ENCODE measurements at regions not wholly inside any gene's neighbourhood (a gene's known extent, or its start where the extent isn't known, plus 50 kb on each side); places are given as distances from the start of the nearest gene placed in this dataset.
"Not testable (repeated sequence)": the region's sequence is repeated elsewhere in the genome, so short reads cannot be mapped to it uniquely, and the experiment has no call there.

GRCh38 chr6:85126485-85127167, 323.3 kb upstream of the NT5E start:
- no peak for DNase-seq

DNA sequence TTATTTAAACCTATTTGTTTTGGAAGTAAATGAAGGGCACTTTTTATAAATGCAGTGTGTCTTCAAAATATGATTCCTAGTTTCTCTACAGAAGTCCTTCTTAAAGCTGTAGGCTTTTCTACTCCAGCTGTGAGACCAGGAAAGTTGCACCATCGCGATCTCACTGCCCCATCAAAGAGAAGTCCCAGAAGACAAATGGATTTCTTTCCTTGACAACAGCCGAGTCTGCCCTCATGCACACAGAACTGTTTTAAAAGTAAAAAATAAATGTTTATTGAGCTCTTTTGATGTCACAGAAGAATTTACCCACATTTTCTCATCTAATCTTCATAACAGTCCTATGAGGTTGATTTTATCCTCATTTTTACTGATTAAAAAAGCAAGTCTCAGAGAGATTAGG, 324.4 kb upstream of the NT5E start:
- DNase-seq: no peak

DNA sequence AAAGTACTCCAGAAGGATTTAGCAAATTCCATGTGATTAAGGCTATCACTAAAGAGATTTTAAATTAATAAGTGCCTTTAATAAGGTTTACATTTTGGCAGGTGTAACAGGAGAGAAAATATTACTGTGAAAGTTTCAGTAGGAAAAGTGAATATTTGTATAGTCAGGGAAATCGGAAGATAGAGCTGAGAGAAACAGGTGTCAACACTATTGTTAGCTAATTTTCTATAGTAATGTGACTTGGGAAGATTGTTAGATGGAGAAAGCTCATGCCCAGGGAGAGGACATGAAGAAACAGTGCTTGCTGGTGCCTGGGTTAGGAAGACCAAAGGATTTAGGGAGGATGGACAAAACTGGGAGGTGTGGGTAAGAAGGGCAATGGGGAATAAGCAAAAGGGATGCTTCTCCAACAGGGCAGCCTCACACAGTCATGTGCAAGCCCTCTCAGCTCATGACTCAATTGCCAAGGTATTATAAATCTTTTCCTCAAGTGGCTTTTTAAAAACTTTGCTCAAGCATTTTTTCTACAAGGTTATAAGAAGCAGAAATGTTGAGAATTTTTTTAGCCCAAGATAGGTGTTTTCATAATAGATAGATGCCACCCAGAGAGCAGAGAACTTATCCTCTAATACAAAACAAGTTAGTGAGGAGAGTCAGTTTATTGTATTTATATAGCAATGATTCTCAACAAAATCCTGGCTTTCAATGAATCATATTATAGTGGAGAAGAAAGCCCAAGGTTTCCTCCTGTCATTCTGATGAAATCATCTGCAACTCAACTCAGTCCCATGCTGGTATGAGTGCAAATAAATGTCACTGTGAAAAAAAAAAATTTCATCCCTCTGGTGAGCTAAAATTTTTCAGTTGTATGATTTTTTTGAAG, 325.2 kb upstream of the NT5E start:
- DNase-seq: no peak

DNA sequence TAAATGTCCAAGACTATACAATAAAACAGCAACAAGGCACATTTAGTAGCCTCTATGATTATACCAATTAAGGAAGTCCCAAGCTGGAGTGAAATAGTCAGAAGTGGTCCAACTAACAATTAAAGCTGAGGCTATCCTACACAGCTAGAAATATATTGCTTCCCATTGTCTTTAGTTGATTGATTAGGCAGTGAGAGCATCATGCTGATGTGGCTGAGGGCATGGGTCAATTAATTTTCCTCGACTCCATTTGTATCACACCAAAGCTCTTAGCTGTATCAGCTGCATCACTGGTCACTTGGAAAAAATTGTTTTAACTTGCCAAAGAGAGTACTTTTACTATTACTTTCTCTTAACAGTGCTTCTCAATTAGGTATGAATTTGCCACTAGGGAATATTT, 328.7 kb upstream of the NT5E start:
- no peak for DNase-seq

GRCh38 chr6:85118652-85119235, 331.1 kb upstream of the NT5E start:
- no peak for DNase-seq

- no peak for DNase-seq
Measured at GRCh38 chr6:85118233-85118632, 331.6 kb upstream of the NT5E start.

DNA sequence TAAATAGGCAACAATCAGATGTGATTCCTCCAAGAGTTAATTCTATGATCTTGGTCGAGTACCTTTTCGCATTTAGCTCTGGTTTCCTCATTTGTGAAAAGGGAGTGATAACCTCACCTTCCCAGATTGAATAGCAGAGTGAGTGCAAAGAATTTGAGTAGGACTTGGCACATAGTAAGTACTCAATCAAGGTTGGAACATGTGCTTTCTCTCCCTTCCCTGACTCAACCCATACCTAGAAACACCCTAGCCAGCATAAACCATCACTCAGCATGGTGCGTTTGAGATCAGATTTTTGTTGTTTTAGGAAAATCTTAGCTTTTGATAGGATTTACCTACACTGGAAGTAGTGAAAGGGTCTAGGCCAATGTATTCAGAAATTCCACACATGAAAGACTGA, 333.4 kb upstream of the NT5E start:
- no peak for DNase-seq

DNA sequence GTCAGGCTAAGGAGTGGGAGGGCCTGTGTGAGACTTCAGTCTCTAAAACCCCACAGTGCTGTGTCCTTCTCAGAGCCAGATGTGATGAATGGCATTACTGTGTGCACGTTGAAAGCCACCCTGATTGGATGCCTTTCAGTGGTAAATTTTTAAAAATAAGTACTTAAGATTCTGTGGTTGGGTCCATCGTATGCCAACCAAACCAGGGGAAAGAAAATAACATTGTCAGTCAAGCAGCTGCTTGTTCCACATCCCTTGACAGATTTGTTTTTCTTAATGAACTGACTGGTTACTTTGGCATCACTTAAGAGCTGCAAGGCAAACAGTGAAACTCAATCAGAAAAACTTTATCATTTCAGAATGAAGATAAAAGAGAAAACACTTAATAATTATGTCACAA, 334.0 kb upstream of the NT5E start:
- DNase-seq: no peak

GRCh38 chr6:85115376-85115775, 334.5 kb upstream of the NT5E start:
- DNase-seq: no peak

DNA sequence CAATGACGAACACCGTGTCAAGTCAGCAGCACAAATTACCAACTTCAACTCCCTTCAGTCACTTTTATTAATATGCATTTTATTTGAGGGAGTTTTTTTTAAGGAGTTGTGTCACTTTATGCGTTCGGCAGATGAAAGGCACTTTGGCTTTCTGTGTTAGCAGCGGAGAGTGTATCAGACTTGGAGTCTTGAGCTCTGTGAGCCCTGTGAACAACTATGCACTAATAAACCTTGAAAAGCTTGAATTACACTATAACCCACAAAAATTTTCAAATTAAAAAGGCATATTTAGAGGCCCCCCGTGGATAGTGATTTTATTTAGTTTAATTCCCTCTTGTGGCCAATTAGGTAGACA, 335.3 kb upstream of the NT5E start:
- DNase-seq: no peak

GRCh38 chr6:85113934-85114580, 335.8 kb upstream of the NT5E start:
- no peak for DNase-seq

GRCh38 chr6:85112540-85112939, 337.3 kb upstream of the NT5E start:
- DNase-seq: no peak

GRCh38 chr6:85111481-85112011, 338.3 kb upstream of the NT5E start:
- DNase-seq: no peak

DNA sequence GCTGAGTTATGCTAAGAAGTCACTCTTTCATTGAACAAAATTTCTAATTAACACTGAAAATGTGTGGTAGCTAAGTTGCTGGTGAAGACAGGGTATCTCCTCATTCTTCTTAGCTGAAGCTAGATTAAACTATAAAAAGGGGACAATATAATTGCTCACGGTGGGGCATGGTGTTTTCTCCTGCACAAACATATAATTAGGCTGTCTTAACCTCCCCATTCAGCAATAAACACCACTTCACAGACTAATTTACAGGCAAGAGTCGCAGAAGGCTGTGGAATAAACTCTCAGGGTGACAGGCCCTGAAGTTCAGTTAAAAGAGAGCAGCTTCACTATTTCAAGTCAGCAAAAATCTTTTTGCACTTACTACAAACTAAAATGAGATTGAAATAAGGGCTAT, 338.9 kb upstream of the NT5E start:
- no peak for DNase-seq

DNA sequence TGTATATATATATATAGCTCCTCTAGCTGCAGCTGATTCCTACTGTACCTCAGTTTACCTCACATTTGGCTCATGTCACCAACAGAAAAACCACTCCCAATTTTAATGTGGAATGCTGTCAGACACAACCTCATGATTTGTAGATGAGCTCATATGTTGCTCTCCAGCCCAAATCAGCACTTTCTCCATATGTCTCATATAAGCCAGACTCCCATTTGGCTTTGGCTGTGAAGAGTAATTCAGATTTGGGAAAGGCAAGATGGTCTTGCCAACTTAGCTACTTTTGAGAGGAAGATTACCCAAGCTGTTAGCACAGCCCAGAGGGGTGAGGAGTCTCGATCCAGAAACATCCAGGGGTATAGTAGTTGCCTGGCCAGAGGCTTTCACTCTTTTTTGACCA, 342.2 kb upstream of the NT5E start:
- DNase-seq: no peak

GRCh38 chr6:85096976-85097375, 332.6 kb upstream of the TBX18 start:
- no peak for DNase-seq

DNA sequence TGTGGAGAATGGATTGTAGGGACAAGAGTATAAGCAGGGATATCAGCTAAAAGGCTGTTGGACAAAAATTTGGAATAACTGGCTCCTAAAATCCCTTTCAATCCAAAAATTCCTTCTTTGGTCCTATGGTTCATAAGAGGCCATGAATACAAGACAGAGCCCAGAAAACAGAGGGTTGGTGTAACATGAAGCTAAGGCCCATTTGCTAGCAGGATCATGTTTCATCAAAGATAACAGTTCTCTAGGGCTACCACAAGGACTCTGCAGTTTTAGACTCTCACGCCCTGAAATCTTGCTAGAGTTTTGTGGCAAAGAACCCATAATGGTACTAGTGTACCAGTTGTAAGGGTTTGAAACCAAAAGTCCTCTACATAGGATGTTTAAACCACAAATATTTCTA, 327.8 kb upstream of the TBX18 start:
- DNase-seq: no peak

DNA sequence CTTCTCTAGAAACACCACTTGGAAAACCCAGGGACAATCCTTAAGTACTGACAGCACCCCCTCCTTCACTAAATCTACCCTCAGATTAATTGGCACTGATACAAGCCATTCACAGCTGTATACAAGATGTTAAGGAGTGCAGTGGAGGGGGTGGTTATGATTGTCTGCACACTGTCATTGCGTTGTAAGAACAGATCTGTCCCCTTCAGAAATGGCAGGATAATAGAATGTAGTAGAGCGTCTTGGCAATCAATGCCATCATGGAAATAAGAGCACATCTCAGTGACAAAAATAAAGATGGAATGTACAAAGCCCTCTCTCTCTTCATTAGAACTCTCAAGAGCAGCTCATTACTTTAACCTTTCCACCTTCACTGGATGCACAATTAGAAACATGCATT, 324.9 kb upstream of the TBX18 start:
- no peak for DNase-seq

DNA sequence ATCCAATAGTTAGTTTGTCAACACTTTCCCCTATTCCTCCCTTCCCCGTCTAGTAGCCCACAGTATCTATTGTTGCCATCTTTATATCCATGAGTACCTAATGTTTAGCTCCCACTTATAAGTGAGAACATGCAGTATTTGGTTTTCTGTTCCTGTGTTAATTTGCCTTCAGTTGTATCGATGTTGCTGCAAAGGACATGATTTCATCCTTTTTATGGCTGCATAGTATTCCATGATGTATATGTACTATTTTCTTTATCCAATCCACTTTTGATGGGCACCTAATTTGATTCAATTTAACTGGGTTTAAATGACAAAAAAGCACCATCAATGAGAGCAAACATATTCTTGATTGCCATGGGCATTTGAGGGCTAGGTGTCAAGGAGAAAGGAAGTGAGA, 321.5 kb upstream of the TBX18 start:
- no peak for DNase-seq

DNA sequence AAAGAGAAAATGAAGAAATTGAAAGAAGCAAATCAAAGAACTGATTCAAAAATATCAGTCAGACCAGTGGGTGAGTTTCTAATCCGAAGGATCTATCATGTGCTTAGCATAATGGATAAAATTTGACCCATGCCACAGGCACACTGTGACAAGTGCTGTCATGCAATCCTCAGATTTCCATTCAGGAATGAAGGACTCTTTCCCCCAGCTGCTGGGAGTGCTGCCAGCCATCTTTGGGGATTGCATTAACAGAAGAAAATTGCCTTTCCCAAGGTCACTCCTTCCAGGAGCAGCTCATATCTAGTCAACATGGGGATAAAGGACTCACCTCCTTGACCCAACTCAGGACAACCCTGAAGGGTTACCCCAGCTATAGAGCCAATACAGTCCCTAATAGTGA, 316.7 kb upstream of the TBX18 start:
- DNase-seq: no peak

- no peak for DNase-seq
Measured at GRCh38 chr6:85079761-85080160, 315.4 kb upstream of the TBX18 start.

GRCh38 chr6:85078058-85078457, 313.7 kb upstream of the TBX18 start:
- no peak for DNase-seq

DNA sequence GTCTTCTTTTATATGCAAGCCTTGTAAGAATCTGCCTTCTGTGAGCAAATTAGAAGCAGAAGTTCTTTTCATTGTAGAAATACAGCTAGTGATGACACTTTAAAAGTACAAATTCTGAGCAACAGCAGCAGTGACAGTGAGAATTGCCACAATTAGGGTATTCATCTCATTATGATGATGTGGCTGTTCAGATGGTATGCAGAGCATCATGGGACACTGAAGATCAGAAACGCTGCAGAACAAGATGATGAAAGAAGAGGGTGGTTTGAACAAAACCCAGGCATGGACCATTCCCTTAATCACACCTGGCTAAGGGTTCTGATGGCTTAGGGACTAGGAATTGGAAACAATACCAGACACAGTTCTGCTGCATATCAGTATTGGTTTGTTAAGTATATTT, 312.7 kb upstream of the TBX18 start:
- DNase-seq: no peak

GRCh38 chr6:85071845-85072244, 307.4 kb upstream of the TBX18 start:
- not testable (repeated sequence) for DNase-seq

All from NCI-H1436 treated with DMSO at 0.1 percent for 48 hours (cell line).